ENCODE measurements at regions not wholly inside any gene's neighbourhood (a gene's known extent, or its start where the extent isn't known, plus 50 kb on each side); places are given as distances from the start of the nearest gene placed in this dataset.

DNA sequence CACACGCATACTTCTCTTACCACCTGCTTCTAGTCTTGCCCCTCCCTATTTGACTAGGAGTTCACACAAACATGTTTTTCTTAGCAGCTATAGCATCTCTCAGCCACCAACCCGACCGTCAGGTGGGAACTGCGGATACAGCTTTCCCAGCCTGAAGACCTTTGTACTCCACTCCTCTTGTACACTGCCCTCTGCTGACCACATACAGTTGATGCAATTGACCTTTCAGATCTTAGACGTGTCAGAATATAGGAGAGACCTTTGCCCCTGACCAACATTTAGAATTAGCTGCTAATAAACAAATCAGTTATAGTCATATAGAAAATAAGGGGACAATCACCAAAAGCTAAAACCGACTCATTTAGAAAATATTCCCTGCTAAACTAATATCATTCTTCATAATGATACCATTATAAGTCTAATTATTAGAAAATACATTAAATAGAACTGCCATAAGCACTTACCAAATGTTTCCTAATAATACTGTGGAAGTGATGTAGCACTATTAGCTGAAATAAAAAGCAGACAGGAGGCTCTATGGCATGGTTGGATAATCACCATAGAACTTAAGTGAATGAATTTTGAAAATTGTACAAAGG lies 208.4 kb downstream of the RAD51AP2 start:
- H3K4me1 Mint-ChIP-seq (ENCODE audit: low read depth in 2 of 2): no peaks in the 10 kb centered on the region
- peaks cover 2% of the 10 kb centered on the region for H3K9me3 Mint-ChIP-seq
- no peaks in the 10 kb centered on the region for H3K36me3 Mint-ChIP-seq
- DNase-seq (ENCODE audit: low spot score): no peak
- no peak for ATAC-seq
- H3K27ac Mint-ChIP-seq: no peak overlapping the region
- H3K4me3 Mint-ChIP-seq: no peak overlapping the region
- no peaks in the 10 kb centered on the region for H3K27me3 Mint-ChIP-seq

DNA sequence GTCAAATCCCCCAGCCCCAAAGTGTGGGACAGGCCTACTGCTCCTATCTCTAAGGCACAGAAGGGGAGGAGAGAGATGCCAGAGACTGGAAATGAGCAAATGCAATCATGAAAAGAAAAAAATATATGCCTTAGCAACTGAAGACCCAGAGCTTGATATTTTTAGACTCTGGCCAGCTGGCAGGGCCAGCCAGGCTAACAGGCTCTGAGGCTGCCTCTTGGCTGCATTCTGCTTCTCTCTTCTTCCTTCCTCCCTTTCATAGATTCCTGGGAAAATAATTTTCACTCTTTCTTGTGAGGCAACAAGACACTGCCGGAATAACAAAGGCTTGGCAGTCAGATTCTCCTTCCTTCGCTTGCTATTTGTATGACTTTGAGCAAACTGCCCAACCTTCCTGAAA lies 209.1 kb downstream of the RAD51AP2 start:
- no peak overlapping the region for H3K27ac Mint-ChIP-seq
- H3K36me3 Mint-ChIP-seq: no peaks in the 10 kb centered on the region
- no peak for DNase-seq (ENCODE audit: low spot score)
- peaks cover 2% of the 10 kb centered on the region for H3K9me3 Mint-ChIP-seq
- no peaks in the 10 kb centered on the region for H3K27me3 Mint-ChIP-seq
- no peak for ATAC-seq
- no peaks in the 10 kb centered on the region for H3K4me1 Mint-ChIP-seq (ENCODE audit: low read depth in 2 of 2)
- no peak overlapping the region for H3K4me3 Mint-ChIP-seq

DNA sequence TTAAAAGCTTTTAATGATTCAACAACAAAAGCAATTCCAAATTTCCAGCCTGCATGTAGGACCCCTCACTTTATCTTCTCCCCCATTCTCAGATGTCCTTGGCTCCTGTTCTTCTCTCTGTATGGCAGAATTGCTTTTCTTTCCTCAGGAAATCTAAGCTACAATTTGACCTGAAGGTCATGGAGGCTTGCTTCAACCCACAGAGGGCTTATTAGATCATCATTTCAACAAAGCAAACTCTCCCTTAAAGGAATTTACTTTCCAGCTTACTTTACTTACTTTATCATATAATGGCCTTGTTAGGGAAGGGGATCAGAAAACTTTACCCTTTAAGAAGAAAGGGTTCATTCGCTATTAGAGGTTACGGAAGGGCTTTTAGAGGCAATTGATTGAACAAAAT lies 211.5 kb downstream of the RAD51AP2 start:
- Mint-ChIP-seq H3K4me3 (no peak overlapping the region), H3K36me3 (no peaks in the 10 kb centered on the region), H3K9me3 (peaks cover 5% of the 10 kb centered on the region), H3K4me1 (ENCODE audit: low read depth in 2 of 2) (no peaks in the 10 kb centered on the region), H3K27ac (no peak overlapping the region), H3K27me3 (no peaks in the 10 kb centered on the region)
- ATAC-seq: no peak
- no peak for DNase-seq (ENCODE audit: low spot score)

DNA sequence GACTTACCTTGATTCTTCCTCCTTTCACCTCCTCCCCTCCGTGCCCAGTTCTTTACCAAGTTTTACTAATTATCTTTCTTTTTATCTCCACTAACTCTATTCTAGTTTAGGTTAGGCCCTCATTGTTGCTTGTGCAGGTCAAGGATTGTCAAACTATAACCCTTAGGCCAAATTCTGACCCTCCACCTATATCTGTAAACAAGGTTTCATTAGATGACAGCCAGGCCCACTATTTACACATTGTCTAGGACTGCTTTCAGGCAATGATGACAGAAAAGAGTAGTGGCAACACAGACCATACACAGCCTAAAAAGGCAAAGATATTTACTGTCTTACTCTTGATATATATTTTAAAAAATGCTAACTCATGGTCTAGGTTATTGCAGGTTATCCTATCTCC lies 212.0 kb downstream of the RAD51AP2 start:
- Mint-ChIP-seq H3K4me1 (ENCODE audit: low read depth in 2 of 2) (no peaks in the 10 kb centered on the region), H3K36me3 (no peaks in the 10 kb centered on the region), H3K9me3 (peaks cover 10% of the 10 kb centered on the region), H3K4me3 (no peak overlapping the region), H3K27me3 (no peaks in the 10 kb centered on the region), H3K27ac (no peak overlapping the region)
- ATAC-seq (no peak), DNase-seq (ENCODE audit: low spot score) (no peak)

DNA sequence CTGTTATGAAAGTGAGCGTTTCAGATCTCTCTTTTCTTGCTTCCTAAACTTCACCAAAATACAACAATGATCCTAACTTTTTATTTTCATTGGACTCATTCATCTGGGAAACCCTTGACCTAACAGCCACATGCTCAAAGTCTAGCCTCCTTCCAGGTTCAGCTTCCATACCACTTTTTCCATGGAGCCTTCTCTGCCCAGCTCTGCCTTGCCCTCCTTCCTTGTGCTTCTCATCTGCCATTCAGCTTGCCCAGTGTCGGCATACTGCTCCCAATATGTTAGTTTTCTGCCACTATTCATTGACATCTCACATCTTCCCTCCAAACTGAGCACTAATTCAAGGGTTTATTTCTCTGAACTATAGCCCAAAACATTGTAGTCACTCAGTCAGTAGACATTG lies 214.7 kb downstream of the RAD51AP2 start:
- DNase-seq (ENCODE audit: low spot score) (no peak), ATAC-seq (no peak)
- H3K36me3 Mint-ChIP-seq: no peaks in the 10 kb centered on the region
- no peaks in the 10 kb centered on the region for H3K4me1 Mint-ChIP-seq (ENCODE audit: low read depth in 2 of 2)
- H3K4me3 Mint-ChIP-seq: no peak overlapping the region
- H3K27me3 Mint-ChIP-seq: no peaks in the 10 kb centered on the region
- H3K27ac Mint-ChIP-seq: no peak overlapping the region
- peaks cover 15% of the 10 kb centered on the region for H3K9me3 Mint-ChIP-seq

DNA sequence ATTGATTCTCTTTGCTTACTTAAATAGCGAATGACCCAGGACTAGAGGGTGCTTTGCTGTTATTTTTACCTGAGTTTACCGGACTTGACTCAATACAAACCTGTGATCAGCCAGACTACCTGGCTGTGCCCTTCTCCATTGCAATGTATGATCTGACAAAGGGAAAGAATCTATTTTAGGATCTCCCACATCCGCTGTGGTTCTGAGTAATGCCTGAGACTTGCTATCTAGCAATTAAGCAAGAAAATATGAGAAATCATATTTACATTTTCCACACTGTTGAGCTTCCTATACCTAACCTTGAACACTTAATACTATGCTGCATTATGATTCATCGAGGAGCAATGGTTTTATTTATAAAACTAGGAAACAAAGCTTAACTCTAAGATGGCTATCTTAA lies 215.2 kb downstream of the RAD51AP2 start:
- Mint-ChIP-seq H3K27ac (no peak overlapping the region), H3K36me3 (no peaks in the 10 kb centered on the region), H3K4me1 (ENCODE audit: low read depth in 2 of 2) (no peaks in the 10 kb centered on the region), H3K4me3 (no peak overlapping the region), H3K27me3 (no peaks in the 10 kb centered on the region), H3K9me3 (peaks cover 15% of the 10 kb centered on the region)
- ATAC-seq: no peak
- no peak for DNase-seq (ENCODE audit: low spot score)

DNA sequence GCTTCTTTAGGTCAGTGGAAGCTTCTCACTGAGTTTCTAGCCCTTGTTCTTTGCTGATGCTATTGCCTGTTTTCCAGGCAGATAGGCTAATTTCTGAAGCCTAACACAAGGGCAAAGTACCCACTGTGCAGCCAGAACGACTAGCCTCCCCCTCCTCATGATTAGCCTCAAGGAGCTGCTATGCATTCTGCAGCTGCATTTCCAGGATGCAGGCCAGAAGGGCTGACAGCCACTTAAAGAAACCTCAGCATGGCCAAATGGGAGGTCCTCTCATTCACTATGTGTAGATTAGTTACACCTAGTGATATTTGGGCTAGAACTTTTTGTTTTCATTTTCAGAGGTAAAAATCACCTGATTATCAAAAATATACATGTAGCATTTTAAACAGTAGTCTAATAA lies 216.0 kb downstream of the RAD51AP2 start:
- no peaks in the 10 kb centered on the region for H3K36me3 Mint-ChIP-seq
- ATAC-seq: no peak
- no peak overlapping the region for H3K27ac Mint-ChIP-seq
- H3K4me1 Mint-ChIP-seq (ENCODE audit: low read depth in 2 of 2): no peaks in the 10 kb centered on the region
- no peak overlapping the region for H3K4me3 Mint-ChIP-seq
- no peaks in the 10 kb centered on the region for H3K27me3 Mint-ChIP-seq
- H3K9me3 Mint-ChIP-seq: peaks cover 15% of the 10 kb centered on the region
- no peak for DNase-seq (ENCODE audit: low spot score)

DNA sequence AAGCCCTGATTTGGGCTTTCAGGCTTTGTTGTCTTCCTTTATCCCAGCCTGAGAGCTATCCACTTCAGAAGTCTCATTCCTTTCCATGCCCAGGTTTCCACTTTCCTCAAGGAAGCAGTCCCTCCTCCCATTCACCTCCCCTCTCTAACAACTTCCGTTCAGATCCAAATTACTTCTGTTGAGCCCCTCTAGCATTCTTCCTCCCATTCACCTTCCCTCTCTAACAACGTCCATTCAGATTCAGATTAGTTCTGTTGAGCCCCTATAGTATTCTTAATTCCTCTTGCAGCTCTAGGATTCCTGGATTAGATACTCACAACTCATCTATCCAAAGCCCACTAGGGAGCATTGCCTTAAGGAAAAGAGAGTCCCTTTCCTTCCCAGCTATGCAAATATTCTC lies 216.8 kb downstream of the RAD51AP2 start:
- ATAC-seq: no peak
- Mint-ChIP-seq H3K4me1 (ENCODE audit: low read depth in 2 of 2) (no peaks in the 10 kb centered on the region), H3K27ac (no peak overlapping the region), H3K9me3 (peaks cover 13% of the 10 kb centered on the region), H3K36me3 (no peaks in the 10 kb centered on the region), H3K4me3 (no peak overlapping the region), H3K27me3 (no peaks in the 10 kb centered on the region)
- DNase-seq (ENCODE audit: low spot score): no peak

DNA sequence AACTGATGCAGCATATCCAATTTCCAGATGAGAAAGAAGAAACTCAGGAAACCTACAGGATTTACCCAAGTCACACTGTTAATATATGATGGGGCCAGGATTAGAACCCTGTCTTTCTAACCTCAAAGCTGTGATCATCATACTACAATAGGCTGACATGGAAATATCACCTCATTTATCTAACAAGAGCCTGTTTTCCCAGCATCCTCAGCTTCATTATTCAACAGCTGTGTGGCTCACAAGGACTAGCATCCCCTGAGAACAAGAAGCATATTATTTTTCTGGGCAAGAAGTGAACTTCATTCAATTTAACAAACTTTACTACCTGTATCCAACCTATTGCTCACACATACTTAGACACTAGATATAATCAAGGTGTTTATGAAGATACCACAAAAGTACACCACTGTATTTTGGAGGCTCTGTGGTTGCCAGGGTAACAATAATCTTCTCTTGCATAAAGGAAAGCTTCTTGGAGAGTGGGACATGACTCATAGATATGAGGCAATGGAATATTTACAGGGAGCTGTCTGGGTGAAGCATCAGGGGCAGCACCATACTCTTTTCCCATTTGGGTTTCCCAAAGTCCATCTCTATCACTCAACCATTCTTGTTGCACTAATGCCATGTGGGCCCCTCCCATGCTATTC lies 218.2 kb downstream of the RAD51AP2 start:
- DNase-seq (ENCODE audit: low spot score) (no peak), ATAC-seq (no peak)
- H3K4me3 Mint-ChIP-seq: no peak overlapping the region
- peaks cover 13% of the 10 kb centered on the region for H3K9me3 Mint-ChIP-seq
- H3K4me1 Mint-ChIP-seq (ENCODE audit: low read depth in 2 of 2): no peaks in the 10 kb centered on the region
- no peaks in the 10 kb centered on the region for H3K27me3 Mint-ChIP-seq
- no peaks in the 10 kb centered on the region for H3K36me3 Mint-ChIP-seq
- H3K27ac Mint-ChIP-seq: no peak overlapping the region

DNA sequence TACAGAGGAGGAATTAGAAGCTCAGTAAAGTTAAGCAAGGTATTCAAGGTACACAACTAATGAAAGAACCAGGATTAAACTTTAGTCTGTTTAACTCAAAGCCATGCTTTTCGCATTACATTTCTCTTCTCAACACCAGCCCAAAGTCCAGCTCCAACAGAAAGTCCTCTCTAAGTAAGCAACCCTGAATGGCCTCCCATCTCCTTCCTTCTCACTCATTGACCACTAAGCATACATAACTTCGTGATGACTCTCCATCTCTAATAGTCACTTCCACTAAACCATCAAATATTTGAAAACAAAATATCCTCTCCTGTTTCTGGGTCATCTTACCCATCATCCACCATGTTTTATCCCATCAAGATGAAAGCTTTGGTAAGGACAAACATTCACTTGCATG lies 219.8 kb downstream of the RAD51AP2 start:
- Mint-ChIP-seq H3K27me3 (no peaks in the 10 kb centered on the region), H3K4me1 (ENCODE audit: low read depth in 2 of 2) (no peaks in the 10 kb centered on the region), H3K27ac (no peak overlapping the region), H3K36me3 (no peaks in the 10 kb centered on the region), H3K9me3 (peaks cover 10% of the 10 kb centered on the region), H3K4me3 (no peak overlapping the region)
- ATAC-seq: no peak
- no peak for DNase-seq (ENCODE audit: low spot score)

DNA sequence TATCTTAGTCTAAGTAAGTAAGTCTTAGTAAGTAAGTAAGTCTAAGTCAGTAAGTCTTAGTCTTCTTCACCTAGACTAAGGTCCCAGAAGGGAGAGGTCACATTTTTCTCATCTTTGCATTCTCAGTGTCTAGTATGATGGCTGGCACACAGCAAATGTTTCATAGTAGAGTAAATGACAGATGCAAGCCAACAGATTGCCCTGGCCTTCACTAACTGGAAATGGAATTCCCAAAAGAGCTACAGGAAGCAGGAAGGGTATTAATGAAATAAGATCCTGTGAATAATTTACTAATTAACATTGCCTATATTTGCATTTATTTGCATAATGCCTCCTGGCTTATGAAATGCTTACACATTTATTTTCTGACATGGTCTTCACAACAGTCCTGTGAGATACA lies 221.6 kb downstream of the RAD51AP2 start:
- no peak overlapping the region for H3K27ac Mint-ChIP-seq
- no peak overlapping the region for H3K4me3 Mint-ChIP-seq
- no peak for DNase-seq (ENCODE audit: low spot score)
- peaks cover 10% of the 10 kb centered on the region for H3K9me3 Mint-ChIP-seq
- no peak for ATAC-seq
- no peaks in the 10 kb centered on the region for H3K4me1 Mint-ChIP-seq (ENCODE audit: low read depth in 2 of 2)
- no peaks in the 10 kb centered on the region for H3K27me3 Mint-ChIP-seq
- H3K36me3 Mint-ChIP-seq: no peaks in the 10 kb centered on the region

DNA sequence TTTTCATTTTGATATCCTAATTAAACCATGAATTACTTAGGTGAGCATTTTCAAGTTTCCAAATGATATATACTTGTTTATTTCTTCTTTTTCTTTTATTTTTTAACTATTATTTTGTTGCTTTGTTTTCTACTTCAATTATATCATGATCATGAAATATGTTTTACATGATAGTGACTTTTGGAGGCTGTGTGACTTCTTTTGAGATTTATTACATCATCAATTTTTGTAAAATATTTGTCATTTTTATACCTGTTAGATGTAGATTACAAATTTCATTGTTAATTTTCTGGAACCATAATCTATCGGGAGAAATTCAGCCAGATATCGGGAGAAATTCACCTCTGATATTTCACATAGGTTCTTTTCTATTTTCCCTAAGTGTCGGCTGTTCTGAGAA lies 228.6 kb downstream of the RAD51AP2 start:
- no peak for ATAC-seq
- Mint-ChIP-seq H3K4me1 (ENCODE audit: low read depth in 2 of 2) (no peaks in the 10 kb centered on the region), H3K4me3 (no peak overlapping the region), H3K27ac (no peak overlapping the region), H3K9me3 (peaks cover 8% of the 10 kb centered on the region), H3K36me3 (no peaks in the 10 kb centered on the region), H3K27me3 (no peaks in the 10 kb centered on the region)
- no peak for DNase-seq (ENCODE audit: low spot score)

DNA sequence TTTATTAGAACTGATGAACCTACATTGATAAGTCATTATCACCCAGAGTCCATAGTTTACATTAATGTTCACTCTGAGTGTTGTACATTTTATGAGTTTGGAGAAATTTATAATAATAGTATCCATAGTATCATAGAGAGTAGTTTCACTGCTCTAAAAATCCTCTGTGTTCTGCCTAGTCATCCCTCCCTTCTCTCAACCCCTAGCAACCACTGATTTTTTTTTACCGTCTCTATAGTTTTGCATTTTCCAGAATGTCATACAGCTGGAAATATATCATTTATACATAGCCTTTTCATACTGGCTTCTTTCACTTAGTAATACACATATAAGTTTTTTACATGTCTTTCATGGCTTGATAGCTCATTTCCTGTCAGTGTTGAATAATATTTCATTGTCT lies 231.1 kb downstream of the RAD51AP2 start:
- Mint-ChIP-seq H3K4me3 (no peak overlapping the region), H3K4me1 (ENCODE audit: low read depth in 2 of 2) (no peaks in the 10 kb centered on the region), H3K27me3 (no peaks in the 10 kb centered on the region), H3K36me3 (no peaks in the 10 kb centered on the region), H3K27ac (no peak overlapping the region), H3K9me3 (peaks cover 16% of the 10 kb centered on the region)
- DNase-seq (ENCODE audit: low spot score) (no peak), ATAC-seq (no peak)

DNA sequence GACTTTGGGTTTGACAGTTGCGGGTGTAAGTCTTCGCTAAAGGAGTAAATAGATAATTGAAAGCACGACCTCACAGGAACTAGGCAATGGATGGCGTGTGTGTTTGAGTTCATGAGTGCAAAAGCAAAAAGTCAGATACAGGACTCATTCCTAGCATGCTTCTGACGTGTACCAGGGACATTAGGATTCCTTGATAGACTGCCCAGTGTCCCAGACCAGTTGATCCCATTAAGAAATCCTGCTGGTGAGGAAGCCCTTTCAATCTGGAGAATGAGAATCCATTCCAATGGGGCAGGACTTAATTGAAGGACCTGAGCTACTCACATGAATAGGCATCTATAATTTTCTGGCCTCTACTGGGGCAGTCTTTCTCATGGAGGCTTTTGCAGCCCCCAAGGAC lies 235.4 kb downstream of the RAD51AP2 start:
- no peak for ATAC-seq
- H3K27me3 Mint-ChIP-seq: no peaks in the 10 kb centered on the region
- no peaks in the 10 kb centered on the region for H3K36me3 Mint-ChIP-seq
- peaks cover 0 to 3% of the 10 kb centered on the region in 2 donors for H3K4me1 Mint-ChIP-seq (ENCODE audit: low read depth in 2 of 2)
- peaks cover 16% of the 10 kb centered on the region for H3K9me3 Mint-ChIP-seq
- H3K4me3 Mint-ChIP-seq: no peak overlapping the region
- no peak for DNase-seq (ENCODE audit: low spot score)
- H3K27ac Mint-ChIP-seq: no peak overlapping the region

DNA sequence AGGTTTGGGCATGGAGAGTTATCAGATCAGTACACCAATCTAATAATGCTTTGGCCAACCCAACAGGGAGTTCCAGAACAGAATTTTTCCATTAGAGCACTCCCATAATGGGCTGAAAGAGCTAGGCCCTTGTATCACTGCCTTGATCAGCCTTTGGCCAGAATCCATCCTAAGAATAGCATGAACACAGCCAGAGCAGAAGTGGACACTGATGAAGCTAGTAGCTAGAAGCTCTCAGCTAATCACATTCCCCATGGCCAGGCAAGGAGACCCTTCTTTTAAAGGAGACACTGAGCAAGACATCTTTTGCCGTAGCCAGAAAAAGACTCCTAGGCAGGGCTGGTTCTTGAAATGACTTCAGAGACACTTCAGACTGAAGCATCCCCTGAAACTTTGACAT lies 236.0 kb downstream of the RAD51AP2 start:
- H3K36me3 Mint-ChIP-seq: no peaks in the 10 kb centered on the region
- H3K27ac Mint-ChIP-seq: no peak overlapping the region
- no peaks in the 10 kb centered on the region for H3K27me3 Mint-ChIP-seq
- DNase-seq (ENCODE audit: low spot score): no peak
- H3K4me1 Mint-ChIP-seq (ENCODE audit: low read depth in 2 of 2): peaks cover 0 to 3% of the 10 kb centered on the region in 2 donors
- peaks cover 16% of the 10 kb centered on the region for H3K9me3 Mint-ChIP-seq
- ATAC-seq: no peak
- no peak overlapping the region for H3K4me3 Mint-ChIP-seq
